ENCODE measurements at regions not wholly inside any gene's neighbourhood (a gene's known extent, or its start where the extent isn't known, plus 50 kb on each side); places are given as distances from the start of the nearest gene placed in this dataset.

DNA sequence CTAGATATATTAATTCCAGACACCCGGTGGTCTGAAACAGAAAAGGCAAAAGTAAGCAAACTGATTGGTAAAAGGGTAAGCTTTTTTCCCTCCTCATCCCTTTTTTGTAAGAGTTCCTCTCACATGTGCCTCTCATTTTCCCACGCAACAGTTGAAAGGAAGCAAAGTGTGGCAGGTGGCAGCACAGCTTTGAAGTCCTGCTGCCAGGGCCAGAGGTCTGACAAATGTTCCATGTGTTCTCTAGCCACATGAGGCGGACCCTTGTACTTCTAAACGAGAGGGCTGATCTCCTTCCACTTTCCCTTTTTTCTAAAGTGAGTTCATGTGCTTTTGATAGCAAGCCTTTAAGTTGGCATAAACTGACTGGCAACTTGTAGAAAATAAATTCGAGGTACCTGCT lies 217.5 kb downstream of the POLR1F start (continued):
- TF ChIP-seq, protein P1, sequence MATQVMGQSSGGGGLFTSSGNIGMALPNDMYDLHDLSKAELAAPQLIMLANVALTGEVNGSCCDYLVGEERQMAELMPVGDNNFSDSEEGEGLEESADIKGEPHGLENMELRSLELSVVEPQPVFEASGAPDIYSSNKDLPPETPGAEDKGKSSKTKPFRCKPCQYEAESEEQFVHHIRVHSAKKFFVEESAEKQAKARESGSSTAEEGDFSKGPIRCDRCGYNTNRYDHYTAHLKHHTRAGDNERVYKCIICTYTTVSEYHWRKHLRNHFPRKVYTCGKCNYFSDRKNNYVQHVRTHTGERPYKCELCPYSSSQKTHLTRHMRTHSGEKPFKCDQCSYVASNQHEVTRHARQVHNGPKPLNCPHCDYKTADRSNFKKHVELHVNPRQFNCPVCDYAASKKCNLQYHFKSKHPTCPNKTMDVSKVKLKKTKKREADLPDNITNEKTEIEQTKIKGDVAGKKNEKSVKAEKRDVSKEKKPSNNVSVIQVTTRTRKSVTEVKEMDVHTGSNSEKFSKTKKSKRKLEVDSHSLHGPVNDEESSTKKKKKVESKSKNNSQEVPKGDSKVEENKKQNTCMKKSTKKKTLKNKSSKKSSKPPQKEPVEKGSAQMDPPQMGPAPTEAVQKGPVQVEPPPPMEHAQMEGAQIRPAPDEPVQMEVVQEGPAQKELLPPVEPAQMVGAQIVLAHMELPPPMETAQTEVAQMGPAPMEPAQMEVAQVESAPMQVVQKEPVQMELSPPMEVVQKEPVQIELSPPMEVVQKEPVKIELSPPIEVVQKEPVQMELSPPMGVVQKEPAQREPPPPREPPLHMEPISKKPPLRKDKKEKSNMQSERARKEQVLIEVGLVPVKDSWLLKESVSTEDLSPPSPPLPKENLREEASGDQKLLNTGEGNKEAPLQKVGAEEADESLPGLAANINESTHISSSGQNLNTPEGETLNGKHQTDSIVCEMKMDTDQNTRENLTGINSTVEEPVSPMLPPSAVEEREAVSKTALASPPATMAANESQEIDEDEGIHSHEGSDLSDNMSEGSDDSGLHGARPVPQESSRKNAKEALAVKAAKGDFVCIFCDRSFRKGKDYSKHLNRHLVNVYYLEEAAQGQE (IDR thresholded peaks at IDR 0.05; ENCODE audit: unreplicated experiment) = no peak
- TF ChIP-seq ZNF331 (CRISPR knock-in tag; IDR thresholded peaks at IDR 0.05; ENCODE audit: low read depth) = no peak

DNA sequence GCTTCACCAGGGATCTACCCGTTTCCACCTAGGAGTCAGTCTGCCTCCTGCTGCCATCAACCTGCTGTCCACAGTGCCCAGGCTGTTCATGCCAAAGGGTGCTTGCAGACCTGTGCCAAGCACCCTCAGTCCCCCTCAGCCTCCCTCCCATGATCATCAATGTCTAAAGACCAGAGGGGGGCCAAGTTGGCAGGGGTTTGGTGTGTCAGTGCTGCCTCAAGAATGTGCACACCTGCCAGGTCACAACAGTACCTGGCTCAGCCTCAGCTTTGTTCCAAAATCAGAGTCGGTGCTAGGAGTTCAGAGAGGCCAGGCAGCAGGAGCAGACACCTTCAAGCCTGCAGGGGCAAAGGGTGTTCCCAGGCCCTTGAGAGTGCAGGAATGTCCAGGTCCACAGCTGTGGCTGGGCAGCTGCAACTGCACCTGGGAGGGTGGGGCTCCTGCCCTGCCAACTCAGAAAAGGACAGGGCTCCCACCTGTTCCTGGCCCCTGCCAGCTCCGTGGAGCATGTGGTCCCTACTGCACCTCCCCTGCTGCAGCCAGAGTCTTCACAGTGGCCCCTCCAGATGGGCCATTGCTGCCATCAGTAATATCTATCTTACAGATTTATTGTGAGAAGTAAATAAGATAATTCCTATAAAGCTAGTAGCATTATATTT lies 219.5 kb downstream of the POLR1F start:
- H3K27me3 Mint-ChIP-seq (ENCODE audit: insufficient read depth, low read depth, poor library complexity) = no peaks in the 10 kb centered on the region
- no peak for TF ChIP-seq ZNF114 (CRISPR knock-in tag; IDR thresholded peaks at IDR 0.05)
- no peak for TF ChIP-seq CREB1 (CRISPR knock-in tag; IDR thresholded peaks at IDR 0.05; ENCODE audit: low read depth)
- TF ChIP-seq, protein P2, sequence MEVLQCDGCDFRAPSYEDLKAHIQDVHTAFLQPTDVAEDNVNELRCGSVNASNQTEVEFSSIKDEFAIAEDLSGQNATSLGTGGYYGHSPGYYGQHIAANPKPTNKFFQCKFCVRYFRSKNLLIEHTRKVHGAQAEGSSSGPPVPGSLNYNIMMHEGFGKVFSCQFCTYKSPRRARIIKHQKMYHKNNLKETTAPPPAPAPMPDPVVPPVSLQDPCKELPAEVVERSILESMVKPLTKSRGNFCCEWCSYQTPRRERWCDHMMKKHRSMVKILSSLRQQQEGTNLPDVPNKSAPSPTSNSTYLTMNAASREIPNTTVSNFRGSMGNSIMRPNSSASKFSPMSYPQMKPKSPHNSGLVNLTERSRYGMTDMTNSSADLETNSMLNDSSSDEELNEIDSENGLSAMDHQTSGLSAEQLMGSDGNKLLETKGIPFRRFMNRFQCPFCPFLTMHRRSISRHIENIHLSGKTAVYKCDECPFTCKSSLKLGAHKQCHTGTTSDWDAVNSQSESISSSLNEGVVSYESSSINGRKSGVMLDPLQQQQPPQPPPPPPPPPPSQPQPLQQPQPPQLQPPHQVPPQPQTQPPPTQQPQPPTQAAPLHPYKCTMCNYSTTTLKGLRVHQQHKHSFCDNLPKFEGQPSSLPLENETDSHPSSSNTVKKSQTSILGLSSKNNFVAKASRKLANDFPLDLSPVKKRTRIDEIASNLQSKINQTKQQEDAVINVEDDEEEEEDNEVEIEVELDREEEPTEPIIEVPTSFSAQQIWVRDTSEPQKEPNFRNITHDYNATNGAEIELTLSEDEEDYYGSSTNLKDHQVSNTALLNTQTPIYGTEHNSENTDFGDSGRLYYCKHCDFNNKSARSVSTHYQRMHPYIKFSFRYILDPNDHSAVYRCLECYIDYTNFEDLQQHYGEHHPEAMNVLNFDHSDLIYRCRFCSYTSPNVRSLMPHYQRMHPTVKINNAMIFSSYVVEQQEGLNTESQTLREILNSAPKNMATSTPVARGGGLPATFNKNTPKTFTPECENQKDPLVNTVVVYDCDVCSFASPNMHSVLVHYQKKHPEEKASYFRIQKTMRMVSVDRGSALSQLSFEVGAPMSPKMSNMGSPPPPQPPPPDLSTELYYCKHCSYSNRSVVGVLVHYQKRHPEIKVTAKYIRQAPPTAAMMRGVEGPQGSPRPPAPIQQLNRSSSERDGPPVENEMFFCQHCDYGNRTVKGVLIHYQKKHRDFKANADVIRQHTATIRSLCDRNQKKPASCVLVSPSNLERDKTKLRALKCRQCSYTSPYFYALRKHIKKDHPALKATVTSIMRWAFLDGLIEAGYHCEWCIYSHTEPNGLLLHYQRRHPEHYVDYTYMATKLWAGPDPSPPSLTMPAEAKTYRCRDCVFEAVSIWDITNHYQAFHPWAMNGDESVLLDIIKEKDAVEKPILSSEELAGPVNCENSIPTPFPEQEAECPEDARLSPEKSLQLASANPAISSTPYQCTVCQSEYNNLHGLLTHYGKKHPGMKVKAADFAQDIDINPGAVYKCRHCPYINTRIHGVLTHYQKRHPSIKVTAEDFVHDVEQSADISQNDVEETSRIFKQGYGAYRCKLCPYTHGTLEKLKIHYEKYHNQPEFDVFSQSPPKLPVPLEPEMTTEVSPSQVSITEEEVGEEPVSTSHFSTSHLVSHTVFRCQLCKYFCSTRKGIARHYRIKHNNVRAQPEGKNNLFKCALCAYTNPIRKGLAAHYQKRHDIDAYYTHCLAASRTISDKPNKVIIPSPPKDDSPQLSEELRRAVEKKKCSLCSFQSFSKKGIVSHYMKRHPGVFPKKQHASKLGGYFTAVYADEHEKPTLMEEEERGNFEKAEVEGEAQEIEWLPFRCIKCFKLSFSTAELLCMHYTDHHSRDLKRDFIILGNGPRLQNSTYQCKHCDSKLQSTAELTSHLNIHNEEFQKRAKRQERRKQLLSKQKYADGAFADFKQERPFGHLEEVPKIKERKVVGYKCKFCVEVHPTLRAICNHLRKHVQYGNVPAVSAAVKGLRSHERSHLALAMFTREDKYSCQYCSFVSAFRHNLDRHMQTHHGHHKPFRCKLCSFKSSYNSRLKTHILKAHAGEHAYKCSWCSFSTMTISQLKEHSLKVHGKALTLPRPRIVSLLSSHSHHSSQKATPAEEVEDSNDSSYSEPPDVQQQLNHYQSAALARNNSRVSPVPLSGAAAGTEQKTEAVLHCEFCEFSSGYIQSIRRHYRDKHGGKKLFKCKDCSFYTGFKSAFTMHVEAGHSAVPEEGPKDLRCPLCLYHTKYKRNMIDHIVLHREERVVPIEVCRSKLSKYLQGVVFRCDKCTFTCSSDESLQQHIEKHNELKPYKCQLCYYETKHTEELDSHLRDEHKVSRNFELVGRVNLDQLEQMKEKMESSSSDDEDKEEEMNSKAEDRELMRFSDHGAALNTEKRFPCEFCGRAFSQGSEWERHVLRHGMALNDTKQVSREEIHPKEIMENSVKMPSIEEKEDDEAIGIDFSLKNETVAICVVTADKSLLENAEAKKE (CRISPR knock-in tag; IDR thresholded peaks at IDR 0.05) = no peak
- TF ChIP-seq STAT1 (IDR thresholded peaks at IDR 0.05; ENCODE audit: unreplicated experiment) = no peak
- no peak for TF ChIP-seq JUNB (IDR thresholded peaks at IDR 0.05; ENCODE audit: unreplicated experiment)
- no peak for TF ChIP-seq ZNF331 (CRISPR knock-in tag; IDR thresholded peaks at IDR 0.05; ENCODE audit: low read depth)
- no peak for TF ChIP-seq POLR2AphosphoS5 (IDR thresholded peaks at IDR 0.05; ENCODE audit: low read depth)
- TF ChIP-seq, protein P3, sequence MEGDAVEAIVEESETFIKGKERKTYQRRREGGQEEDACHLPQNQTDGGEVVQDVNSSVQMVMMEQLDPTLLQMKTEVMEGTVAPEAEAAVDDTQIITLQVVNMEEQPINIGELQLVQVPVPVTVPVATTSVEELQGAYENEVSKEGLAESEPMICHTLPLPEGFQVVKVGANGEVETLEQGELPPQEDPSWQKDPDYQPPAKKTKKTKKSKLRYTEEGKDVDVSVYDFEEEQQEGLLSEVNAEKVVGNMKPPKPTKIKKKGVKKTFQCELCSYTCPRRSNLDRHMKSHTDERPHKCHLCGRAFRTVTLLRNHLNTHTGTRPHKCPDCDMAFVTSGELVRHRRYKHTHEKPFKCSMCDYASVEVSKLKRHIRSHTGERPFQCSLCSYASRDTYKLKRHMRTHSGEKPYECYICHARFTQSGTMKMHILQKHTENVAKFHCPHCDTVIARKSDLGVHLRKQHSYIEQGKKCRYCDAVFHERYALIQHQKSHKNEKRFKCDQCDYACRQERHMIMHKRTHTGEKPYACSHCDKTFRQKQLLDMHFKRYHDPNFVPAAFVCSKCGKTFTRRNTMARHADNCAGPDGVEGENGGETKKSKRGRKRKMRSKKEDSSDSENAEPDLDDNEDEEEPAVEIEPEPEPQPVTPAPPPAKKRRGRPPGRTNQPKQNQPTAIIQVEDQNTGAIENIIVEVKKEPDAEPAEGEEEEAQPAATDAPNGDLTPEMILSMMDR (conservative IDR thresholded peaks at IDR 0.05; ENCODE audit: low read depth in 2 of 2) = no peak
- TF ChIP-seq EZH2 (IDR thresholded peaks at IDR 0.05; ENCODE audit: low read depth, unreplicated experiment) = no peak

More for the DNA sequence above, 219.5 kb downstream of the POLR1F start:
- no peak overlapping the region for H2AFZ ChIP-seq
- DNase-seq (ENCODE audit: low spot score) (no peak), ATAC-seq (no peak)
- no peak overlapping the region for H3K27ac ChIP-seq (ENCODE audit: low read depth)
- no peaks in the 10 kb centered on the region for H3F3A ChIP-seq (replicated peaks; ENCODE audit: low read depth)
- H3K27ac Mint-ChIP-seq = no peak overlapping the region
- no peaks in the 10 kb centered on the region for H3K79me2 ChIP-seq (replicated peaks; ENCODE audit: insufficient read depth)
- no peaks in the 10 kb centered on the region for H3K36me3 Mint-ChIP-seq (ENCODE audit: low read depth)
- no peaks in the 10 kb centered on the region for H3K36me3 ChIP-seq (ENCODE audit: insufficient read depth)
- no peaks in the 10 kb centered on the region for H3K9me2 ChIP-seq (ENCODE audit: insufficient read depth)
- H3K4me1 ChIP-seq (ENCODE audit: insufficient read depth) = no peaks in the 10 kb centered on the region
- no peak overlapping the region for H3K4me3 ChIP-seq
- H3K9me3 Mint-ChIP-seq = peaks cover 12% of the 10 kb centered on the region
- H3K4me3 Mint-ChIP-seq = no peak overlapping the region
- H3K4me1 Mint-ChIP-seq = no peaks in the 10 kb centered on the region; the same call in 2 of the 3 replicates
- no peaks in the 10 kb centered on the region for H3K27me3 ChIP-seq (ENCODE audit: insufficient read depth)
- H3K4me2 ChIP-seq = no peak overlapping the region
- H4K20me1 ChIP-seq (replicated peaks; ENCODE audit: insufficient read depth) = no peaks in the 10 kb centered on the region
